CD14-positive monocyte (primary cell): ENCODE measurements at regions not wholly inside any gene's neighbourhood (a gene's known extent, or its start where the extent isn't known, plus 50 kb on each side); places are given as distances from the start of the nearest gene placed in this dataset.

ENCODE experiments used
- DNase-seq, 3 donors: peaks; one replicate each; pipeline ENCODE4 v3.0.0-alpha.2; 2011 to 2022
- H2AFZ ChIP-seq: 2 replicates; pipeline ENCODE4 v1.6.0; 2012; ENCODE audit warnings: mild to moderate bottlenecking, low read depth, low read length, inconsistent platforms; ENCODE audit not compliant: insufficient read depth, poor library complexity, severe bottlenecking
- H3K27ac ChIP-seq, 2 donors: 1 replicate in 1 of 2; 2 replicates in 1 of 2; pipeline ENCODE4 v1.5.1; 2012 to 2013; ENCODE audit warnings: low read length in 2 of 2, control low read depth in 1 of 2, inconsistent platforms in 1 of 2, low read depth in 1 of 2, mild to moderate bottlenecking in 1 of 2
- H3K27me3 ChIP-seq, 2 donors: one replicate each; pipeline versions ENCODE4 v1.6.0 to v1.6.1; 2011 to 2013; ENCODE audit warnings: low read length in 2 of 2; ENCODE audit not compliant: control insufficient read depth in 2 of 2, insufficient read depth in 2 of 2
- H3K36me3 ChIP-seq, 2 donors: replicated peaks in 1 of 2; 1 replicate in 1 of 2; 2 replicates in 1 of 2; pipeline versions ENCODE4 v1.5.1 to v1.6.1; 2012 to 2013; ENCODE audit warnings: low read length in 2 of 2, control low read depth in 1 of 2, inconsistent platforms in 1 of 2, mild to moderate bottlenecking in 1 of 2; ENCODE audit not compliant: insufficient read depth in 2 of 2, control insufficient read depth in 1 of 2
- H3K4me1 ChIP-seq, 2 donors: 1 replicate in 1 of 2; 2 replicates in 1 of 2; pipeline versions ENCODE4 v1.5.1 to v1.6.1; 2012 to 2013; ENCODE audit warnings: low read length in 2 of 2, control low read depth in 1 of 2, inconsistent platforms in 1 of 2, mild to moderate bottlenecking in 1 of 2, moderate library complexity in 1 of 2; ENCODE audit not compliant: insufficient read depth in 2 of 2, control insufficient read depth in 1 of 2
- H3K4me2 ChIP-seq: replicated peaks from 2 replicates; pipeline ENCODE3; 2012; ENCODE audit warnings: low read length, moderate library complexity, mild to moderate bottlenecking; ENCODE audit not compliant: poor library complexity, severe bottlenecking; ENCODE audit errors: extremely low read depth
- H3K4me3 ChIP-seq, 3 experiments: fragments of 200-600 bp in 1 of 3; sonication (generic) in 1 of 3; replicated peaks in 1 of 3; 1 replicate in 2 of 3; 2 replicates in 1 of 3; pipeline ENCODE4 v1.5.1; 2011 to 2013; ENCODE audit warnings: low read length in 3 of 3, mild to moderate bottlenecking in 3 of 3, control low read depth in 2 of 3, low read depth in 2 of 3, inconsistent platforms in 1 of 3, moderate library complexity in 1 of 3
- H3K79me2 ChIP-seq: 2 replicates; pipeline ENCODE4 v1.6.0; 2012; ENCODE audit warnings: mild to moderate bottlenecking, control low read depth, inconsistent platforms, low read length, moderate library complexity; ENCODE audit not compliant: insufficient read depth
- H3K9ac ChIP-seq: 2 replicates; pipeline ENCODE4 v1.6.0; 2017; ENCODE audit warnings: low read length, mild to moderate bottlenecking; ENCODE audit not compliant: insufficient read depth, poor library complexity, severe bottlenecking
- H3K9me3 ChIP-seq, 2 donors: replicated peaks in 1 of 2; 1 replicate in 1 of 2; 2 replicates in 1 of 2; pipeline versions ENCODE4 v1.5.1 to v1.6.1; 2012 to 2013; ENCODE audit warnings: low read length in 2 of 2, control low read depth in 1 of 2; ENCODE audit not compliant: control insufficient read depth in 1 of 2, insufficient read depth in 1 of 2
- H4K20me1 ChIP-seq: 2 replicates; pipeline ENCODE4 v1.6.0; 2012; ENCODE audit warnings: mild to moderate bottlenecking, low read length, control low read depth, moderate library complexity; ENCODE audit not compliant: insufficient read depth
- H3K27ac Mint-ChIP-seq, 7 donors: one replicate each; pipeline ENCODE4 v1.8.0; 2020; ENCODE audit warnings: mild to moderate bottlenecking in 7 of 7, mixed read lengths in 7 of 7, moderate library complexity in 6 of 7, inconsistent platforms in 2 of 7
- H3K27me3 Mint-ChIP-seq, 3 donors: one replicate each; pipeline ENCODE4 v1.8.0; 2021 to 2022; ENCODE audit warnings: low read depth in 3 of 3, mild to moderate bottlenecking in 3 of 3, mixed read lengths in 3 of 3, moderate library complexity in 3 of 3, inconsistent platforms in 1 of 3
- H3K36me3 Mint-ChIP-seq, 2 donors: one replicate each; pipeline ENCODE4 v1.8.0; 2020; ENCODE audit warnings: mixed read lengths in 2 of 2, inconsistent platforms in 1 of 2, mild to moderate bottlenecking in 1 of 2
- H3K4me1 Mint-ChIP-seq: one replicate; pipeline ENCODE4 v1.8.0; 2020; ENCODE audit warnings: mild to moderate bottlenecking, mixed read lengths
- H3K4me3 Mint-ChIP-seq, 2 donors: one replicate each; pipeline ENCODE4 v1.8.0; 2020; ENCODE audit warnings: mild to moderate bottlenecking in 2 of 2, mixed read lengths in 2 of 2, moderate library complexity in 1 of 2
- H3K9me3 Mint-ChIP-seq, 7 donors: one replicate each; pipeline ENCODE4 v1.8.0; 2020 to 2022; ENCODE audit warnings: mixed read lengths in 7 of 7, mild to moderate bottlenecking in 6 of 7, moderate library complexity in 6 of 7, inconsistent platforms in 2 of 7
- WGBS: methylation state at CpG from one replicate; pipeline ENCODE4 v1.1.5; 2013; ENCODE audit warnings: missing lambda C conversion rate; ENCODE audit not compliant: insufficient coverage; 5-methylcytosine and 5-hydroxymethylcytosine counted together
- intact Hi-C, 2 donors: fragments of 100-400 bp; cut with micrococcal nuclease; formaldehyde crosslinking; loops; one replicate each; pipeline versions ENCODE4 v1.15.0 to v1.15.1; 2023
- TF ChIP-seq, protein P1 (sequence below): fragments of 200-600 bp; IDR thresholded peaks from one replicate; pipeline ENCODE4 v1.8.0; 2022; ENCODE audit warnings: antibody characterized with exemption, mild to moderate bottlenecking

DNA sequence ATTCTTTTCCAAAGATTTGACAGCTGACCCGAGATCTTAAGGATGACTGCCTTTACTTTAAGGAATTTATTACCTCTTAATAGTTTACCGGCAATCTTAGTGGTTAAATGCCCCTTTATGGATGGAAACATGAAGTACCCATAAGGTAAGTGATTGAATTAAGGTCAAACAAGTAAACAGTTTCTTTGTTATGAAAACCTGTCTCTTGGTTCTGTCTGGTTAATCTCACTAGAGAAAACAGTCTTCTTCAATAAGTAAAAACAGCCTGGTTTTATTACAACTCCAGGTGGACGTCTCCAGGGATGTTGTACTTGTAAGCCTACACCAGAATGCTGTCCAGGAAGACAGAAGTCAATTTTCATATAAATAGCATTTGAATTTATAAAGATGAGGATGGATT is 161.8 kb upstream of the MTPN start:
- Histone ChIP-seq H2AFZ (no peak overlapping the region), H3K4me1 (no peaks in the 10 kb centered on the region), H3K4me3 (no peak overlapping the region), H3K79me2 (no peaks in the 10 kb centered on the region), H3K4me2 (no peak overlapping the region), H3K9ac (no peak overlapping the region), H3K27me3 (no peaks in the 10 kb centered on the region), H3K27ac (no peak overlapping the region), H3K36me3 (no peaks in the 10 kb centered on the region), H4K20me1 (no peaks in the 10 kb centered on the region), H3K9me3 (no peaks in the 10 kb centered on the region)
- WGBS, result no CpG with 5 or more reads among the region's 3 CpGs
- intact Hi-C loops, result no loop called here
- Mint-ChIP-seq H3K4me1 (no peaks in the 10 kb centered on the region), H3K9me3 (peaks cover 0 to 4% (median 0%) of the 10 kb centered on the region in 7 donors), H3K27ac (no peak overlapping the region), H3K36me3 (no peaks in the 10 kb centered on the region), H3K4me3 (no peak overlapping the region), H3K27me3 (peaks cover 0 to 3% (median 2%) of the 10 kb centered on the region in 3 donors)
- DNase-seq, result no peak
- TF ChIP-seq, protein P1, sequence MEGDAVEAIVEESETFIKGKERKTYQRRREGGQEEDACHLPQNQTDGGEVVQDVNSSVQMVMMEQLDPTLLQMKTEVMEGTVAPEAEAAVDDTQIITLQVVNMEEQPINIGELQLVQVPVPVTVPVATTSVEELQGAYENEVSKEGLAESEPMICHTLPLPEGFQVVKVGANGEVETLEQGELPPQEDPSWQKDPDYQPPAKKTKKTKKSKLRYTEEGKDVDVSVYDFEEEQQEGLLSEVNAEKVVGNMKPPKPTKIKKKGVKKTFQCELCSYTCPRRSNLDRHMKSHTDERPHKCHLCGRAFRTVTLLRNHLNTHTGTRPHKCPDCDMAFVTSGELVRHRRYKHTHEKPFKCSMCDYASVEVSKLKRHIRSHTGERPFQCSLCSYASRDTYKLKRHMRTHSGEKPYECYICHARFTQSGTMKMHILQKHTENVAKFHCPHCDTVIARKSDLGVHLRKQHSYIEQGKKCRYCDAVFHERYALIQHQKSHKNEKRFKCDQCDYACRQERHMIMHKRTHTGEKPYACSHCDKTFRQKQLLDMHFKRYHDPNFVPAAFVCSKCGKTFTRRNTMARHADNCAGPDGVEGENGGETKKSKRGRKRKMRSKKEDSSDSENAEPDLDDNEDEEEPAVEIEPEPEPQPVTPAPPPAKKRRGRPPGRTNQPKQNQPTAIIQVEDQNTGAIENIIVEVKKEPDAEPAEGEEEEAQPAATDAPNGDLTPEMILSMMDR, result no peak

DNA sequence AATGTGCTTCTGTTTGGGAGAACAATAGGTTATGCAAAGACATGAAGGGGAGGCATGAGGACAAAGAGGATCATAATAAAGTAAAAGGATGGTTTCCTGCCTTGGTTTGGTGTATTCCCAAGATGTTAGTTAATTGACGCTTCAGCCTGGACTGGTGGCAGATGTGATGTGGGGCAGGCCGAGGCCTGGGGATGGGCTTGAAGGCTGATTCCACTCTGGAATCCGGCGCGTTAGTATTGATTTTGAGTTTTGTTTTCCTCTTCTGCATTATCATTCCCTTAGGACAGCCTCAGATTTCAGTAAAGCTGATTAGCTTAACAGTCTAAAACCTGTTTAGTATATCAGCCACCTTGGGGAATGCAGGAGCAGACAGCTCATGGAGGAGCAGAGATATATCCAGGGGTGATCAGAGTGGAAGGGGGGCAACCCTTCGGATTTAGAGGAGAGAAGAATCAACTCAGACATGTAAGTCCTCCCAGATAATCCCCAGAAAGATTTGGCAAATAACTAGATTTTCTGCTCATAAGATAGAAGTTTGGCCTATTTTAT is 159.8 kb upstream of the MTPN start:
- no peaks in the 10 kb centered on the region for H3K4me1 ChIP-seq
- peaks cover 0 to 4% (median 0%) of the 10 kb centered on the region in 7 donors for H3K9me3 Mint-ChIP-seq
- intact Hi-C loops, result no loop called here
- no peak overlapping the region for H3K4me3 ChIP-seq
- no peak for DNase-seq
- H3K36me3 Mint-ChIP-seq, result no peaks in the 10 kb centered on the region
- no peaks in the 10 kb centered on the region for H3K36me3 ChIP-seq
- H3K4me2 ChIP-seq, result no peak overlapping the region
- no peaks in the 10 kb centered on the region for H3K4me1 Mint-ChIP-seq
- H3K27ac Mint-ChIP-seq, result no peak overlapping the region
- no peak overlapping the region for H3K4me3 Mint-ChIP-seq
- peaks cover 2 to 5% (median 3%) of the 10 kb centered on the region in 3 donors for H3K27me3 Mint-ChIP-seq
- H3K79me2 ChIP-seq, result no peaks in the 10 kb centered on the region
- TF ChIP-seq, protein P1, result no peak
- H3K9ac ChIP-seq, result no peak overlapping the region
- H3K9me3 ChIP-seq, result no peaks in the 10 kb centered on the region
- no peaks in the 10 kb centered on the region for H4K20me1 ChIP-seq
- H3K27me3 ChIP-seq, result no peaks in the 10 kb centered on the region
- no peak overlapping the region for H3K27ac ChIP-seq
- H2AFZ ChIP-seq, result no peak overlapping the region
- 100% methylated on average over 1 of the region's 6 CpGs for WGBS
